ENCODE measurements at regions not wholly inside any gene's neighbourhood (a gene's known extent, or its start where the extent isn't known, plus 50 kb on each side); places are given as distances from the start of the nearest gene placed in this dataset.
A peak's percentile ranks its signal among the peaks of the same experiment; 100 is the strongest.

- no peak for DNase-seq
Measured at GRCh38 chr20:19001177-19001576, 187.6 kb downstream of the SCP2D1 start.

GRCh38 chr20:19003366-19004336 is 190.1 kb downstream of the SCP2D1 start:
- no peak for DNase-seq

GRCh38 chr20:19004975-19005374 is 191.4 kb downstream of the SCP2D1 start:
- no peak for DNase-seq

GRCh38 chr20:19008497-19008896 is 194.9 kb downstream of the SCP2D1 start:
- DNase-seq: no peak

GRCh38 chr20:19009081-19009688 is 195.6 kb downstream of the SCP2D1 start:
- no peak for DNase-seq

GRCh38 chr20:19012676-19013075 is 199.1 kb downstream of the SCP2D1 start:
- DNase-seq: no peak

- no peak for DNase-seq
Measured at GRCh38 chr20:19013907-19014306, 198.5 kb upstream of the SLC24A3 start.

- peak; percentile 88 for DNase-seq
Measured at GRCh38 chr20:19015351-19016139, 196.9 kb upstream of the SLC24A3 start.

- no peak for DNase-seq
Measured at GRCh38 chr20:19016140-19016497, 196.3 kb upstream of the SLC24A3 start.

GRCh38 chr20:19017104-19017690 is 195.2 kb upstream of the SLC24A3 start:
- DNase-seq: no peak

GRCh38 chr20:19018881-19019280 is 193.6 kb upstream of the SLC24A3 start:
- DNase-seq: no peak

- no peak for DNase-seq
Measured at GRCh38 chr20:19019734-19020364, 192.6 kb upstream of the SLC24A3 start.

GRCh38 chr20:19021406-19022117 is 190.9 kb upstream of the SLC24A3 start:
- no peak for DNase-seq

GRCh38 chr20:19022118-19022575 is 190.3 kb upstream of the SLC24A3 start:
- DNase-seq: no peak

GRCh38 chr20:19022791-19023448 is 189.5 kb upstream of the SLC24A3 start:
- DNase-seq: no peak

GRCh38 chr20:19024296-19025035 is 188.0 kb upstream of the SLC24A3 start:
- DNase-seq: no peak

GRCh38 chr20:19025430-19026120 is 186.9 kb upstream of the SLC24A3 start:
- DNase-seq: no peak

- no peak for DNase-seq
Measured at GRCh38 chr20:19026121-19026878, 186.1 kb upstream of the SLC24A3 start.
